NCI-H2196 treated with DMSO at 0.1 percent for 48 hours (cell line): ENCODE measurements at regions not wholly inside any gene's neighbourhood (a gene's known extent, or its start where the extent isn't known, plus 50 kb on each side); places are given as distances from the start of the nearest gene placed in this dataset.

Experiments
- DNase-seq: peaks from one replicate; lab custom pipeline; 2025; ENCODE audit not compliant: unreplicated experiment; lab: John Stamatoyannopoulos, UW

DNA sequence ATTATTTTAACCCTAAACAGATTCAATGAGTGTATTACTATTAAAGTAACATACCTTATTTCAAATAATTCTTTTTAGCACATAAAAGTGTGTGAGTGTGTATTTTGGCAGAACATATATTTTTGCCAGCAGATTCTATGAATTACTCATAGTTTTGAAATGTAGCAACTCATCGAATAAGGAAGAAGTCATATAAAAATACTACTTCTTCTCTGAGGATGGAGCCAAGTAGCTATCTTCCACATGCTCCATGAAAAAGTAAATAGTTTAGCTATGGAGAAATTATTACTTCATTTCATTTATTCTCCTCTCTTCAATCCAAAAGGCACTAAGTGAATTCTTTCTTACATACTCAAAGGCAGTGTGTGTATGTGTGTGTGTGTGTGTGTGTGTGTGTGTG is 1090.4 kb upstream of the CDH6 start:
- no peak for DNase-seq

DNA sequence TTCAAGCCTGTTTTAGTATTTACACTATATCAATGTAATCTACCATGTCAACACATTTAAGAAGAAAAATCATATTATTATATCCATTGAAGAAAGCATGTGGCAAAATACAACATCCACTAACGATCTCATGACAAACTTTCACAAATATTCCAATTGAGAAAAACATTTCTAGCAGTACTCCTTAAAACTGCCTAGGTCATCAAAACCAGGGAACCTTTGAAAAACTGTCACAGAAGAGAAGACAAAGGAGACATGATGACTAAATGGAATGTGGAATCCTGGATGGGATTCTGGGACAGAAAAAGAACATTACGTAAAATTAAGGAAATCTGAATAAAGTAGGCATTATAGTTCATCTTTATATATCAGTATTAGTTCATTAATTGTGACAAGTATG is 1091.3 kb upstream of the CDH6 start:
- no peak for DNase-seq

- DNase-seq = no peak
Observed at GRCh38 chr5:30100929-30101328, 1092.6 kb upstream of the CDH6 start.

DNA sequence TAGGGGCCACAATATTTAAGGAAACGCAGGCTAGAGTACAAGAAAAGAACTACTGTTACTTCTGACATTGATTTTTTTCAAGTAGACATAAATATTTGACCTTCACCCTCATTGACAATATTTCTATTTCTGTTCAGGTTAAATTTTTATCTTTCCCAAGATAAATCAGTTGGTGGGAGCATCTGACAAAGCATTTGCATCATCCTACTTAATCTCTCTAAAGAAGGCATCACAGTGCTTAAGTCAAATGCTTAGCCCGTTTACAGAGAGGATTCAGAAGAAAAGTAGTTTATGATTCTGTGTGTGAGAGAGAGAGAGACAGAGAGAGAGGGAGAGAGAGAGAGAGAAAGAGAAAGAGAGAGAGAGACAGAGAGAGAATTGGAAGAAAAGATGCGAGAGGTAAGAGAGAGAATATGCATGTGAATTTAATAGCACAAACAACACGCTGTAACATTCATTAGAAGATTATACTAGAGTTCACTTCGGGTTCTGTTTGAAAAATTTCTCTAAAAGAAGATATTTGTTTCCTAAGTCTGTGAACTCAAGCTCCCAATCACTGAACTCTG is 1093.3 kb upstream of the CDH6 start:
- DNase-seq = no peak

GRCh38 chr5:30099634-30100033 is 1093.9 kb upstream of the CDH6 start:
- no peak for DNase-seq

GRCh38 chr5:30098940-30099339 is 1094.5 kb upstream of the CDH6 start:
- DNase-seq = no peak

- DNase-seq = no peak
Observed at GRCh38 chr5:30092548-30092947, 1100.9 kb upstream of the CDH6 start.

DNA sequence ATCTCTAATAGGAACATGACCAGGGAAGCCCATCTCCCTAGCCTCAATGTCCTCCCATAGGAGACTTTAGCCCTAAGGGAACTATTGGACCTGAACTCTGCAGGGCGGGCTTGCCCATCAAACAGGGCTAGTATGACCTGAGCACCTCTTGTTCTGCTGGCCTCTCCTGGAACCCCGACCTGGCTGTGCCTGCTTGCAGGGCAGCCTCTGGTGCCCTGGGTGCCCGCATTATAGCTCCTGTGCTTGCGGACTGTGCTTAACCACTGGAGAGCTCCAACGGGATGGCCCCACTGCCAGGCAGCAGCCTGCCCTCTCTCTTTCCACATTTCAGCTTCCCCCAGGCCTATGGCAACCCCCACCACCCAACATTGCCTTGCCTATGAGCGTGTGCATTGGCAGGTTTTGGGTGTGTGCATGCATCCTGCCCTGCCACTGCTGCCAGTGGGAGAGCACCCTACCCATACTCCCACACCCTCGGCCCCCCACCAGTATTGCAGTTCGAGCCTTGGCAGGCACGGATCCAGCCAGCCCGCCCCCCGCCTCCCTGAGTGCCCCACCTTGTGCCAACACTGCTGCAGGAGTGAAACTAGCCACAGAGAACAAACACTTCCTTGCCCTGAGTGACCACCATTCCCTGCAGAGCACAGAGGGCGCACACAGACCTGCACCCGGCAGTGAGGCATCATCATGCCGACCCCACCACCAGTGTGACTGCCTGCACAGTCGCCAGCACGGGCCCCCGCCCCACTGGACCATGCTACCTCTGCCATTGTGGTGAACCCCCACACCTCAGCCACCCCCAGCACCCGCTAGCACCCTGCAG is 1123.8 kb upstream of the CDH6 start:
- no peak for DNase-seq

- DNase-seq = no peak
Observed at GRCh38 chr5:30063503-30063902, 1130.0 kb upstream of the CDH6 start.

DNA sequence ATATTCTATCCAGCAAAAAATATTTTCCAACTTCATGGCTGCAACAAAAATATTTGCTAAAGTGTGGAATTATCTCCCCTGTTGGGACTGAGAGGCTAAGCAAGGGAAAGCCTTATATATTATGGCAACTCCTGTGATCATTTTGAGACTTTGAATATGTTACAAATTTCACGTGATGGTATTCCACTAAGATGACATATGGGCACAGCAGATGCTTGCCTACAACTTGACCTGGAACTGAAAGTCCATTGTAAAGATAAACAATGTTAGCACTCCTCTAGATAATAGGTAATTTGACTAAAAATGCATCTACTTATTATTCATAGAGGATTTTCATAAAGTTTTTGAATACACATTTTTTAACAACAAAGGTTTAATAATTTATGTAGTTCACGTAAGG is 1141.5 kb upstream of the CDH6 start:
- no peak for DNase-seq

DNA sequence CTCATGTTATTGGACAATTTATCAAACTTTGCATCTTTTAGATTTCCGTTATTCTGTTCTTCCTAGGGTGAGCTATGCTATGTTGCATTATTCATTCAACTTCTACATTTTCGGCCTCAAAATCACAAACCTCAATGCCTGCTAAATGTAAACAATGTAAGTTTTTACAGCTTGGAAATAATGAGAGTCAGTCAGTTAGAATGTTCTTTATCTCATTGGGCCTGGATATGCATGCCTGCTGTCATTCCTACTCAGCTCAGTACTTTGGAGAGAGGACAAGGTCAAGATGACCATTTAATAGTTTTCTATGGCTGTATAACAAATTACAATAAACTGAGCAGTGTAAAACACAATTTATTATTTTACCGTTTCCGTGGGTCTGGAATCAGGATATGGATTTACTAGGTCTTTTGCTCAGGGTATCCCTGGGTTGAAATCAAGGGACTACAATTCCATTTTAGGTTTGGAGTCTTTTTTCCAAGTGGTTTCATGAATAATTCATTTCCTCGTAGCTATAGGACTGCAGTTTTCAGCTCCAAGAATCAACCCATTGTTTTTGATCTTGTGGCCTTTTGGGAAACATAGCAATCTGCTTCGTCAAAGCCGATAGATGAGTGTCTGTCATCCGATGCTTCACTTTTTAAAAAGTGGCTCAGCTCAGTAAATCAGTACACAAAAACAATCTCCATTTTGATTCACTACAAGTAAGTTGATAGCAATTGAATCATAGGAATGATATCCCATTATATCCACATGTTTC is 1143.2 kb upstream of the CDH6 start:
- no peak for DNase-seq

- no peak for DNase-seq
Observed at GRCh38 chr5:30042677-30043076, 1150.8 kb upstream of the CDH6 start.

DNA sequence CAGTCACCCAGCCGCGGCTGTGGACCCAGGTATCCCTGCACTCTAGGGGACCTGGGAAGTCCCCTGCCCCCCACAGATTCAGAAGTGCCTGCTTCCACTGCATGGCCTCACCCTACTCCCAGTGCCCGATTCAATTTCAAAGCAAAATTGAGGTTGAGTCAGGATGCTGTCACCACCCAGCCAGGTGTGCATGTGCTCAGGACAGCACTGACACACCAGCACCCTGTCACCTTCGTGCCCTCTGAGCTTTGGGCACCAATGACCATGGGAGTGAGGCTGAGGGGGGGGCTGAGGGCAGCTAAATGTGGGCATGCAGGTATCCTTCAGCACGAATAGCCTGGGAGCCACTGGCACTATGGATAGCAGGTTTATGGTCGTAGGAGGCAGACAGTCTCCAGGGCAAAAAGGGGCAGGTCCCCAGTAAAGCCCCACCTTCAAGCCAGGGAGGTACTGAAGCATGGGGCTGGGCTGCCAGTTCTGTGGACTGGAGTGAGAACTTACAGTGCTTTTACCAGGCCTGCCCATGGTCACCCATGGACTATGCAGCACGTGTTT is 1151.6 kb upstream of the CDH6 start:
- no peak for DNase-seq

DNA sequence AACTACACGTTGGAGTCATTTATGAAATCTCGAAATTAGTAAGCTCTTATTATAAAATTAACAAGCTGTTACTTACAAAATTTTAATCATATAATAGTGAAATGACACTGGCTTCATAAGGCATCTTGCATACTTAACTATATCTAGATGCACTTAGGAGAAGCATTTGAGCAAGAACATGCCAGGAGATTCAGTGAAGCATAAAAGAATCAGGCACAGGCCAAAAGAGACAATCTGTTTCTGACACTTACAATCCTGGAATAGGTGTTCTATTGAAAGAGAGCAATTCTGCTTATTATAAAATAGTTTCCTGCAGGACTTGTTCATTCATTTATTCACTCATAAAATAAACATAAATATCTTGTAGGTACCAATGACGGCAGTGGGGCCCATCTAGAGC is 1152.2 kb upstream of the CDH6 start:
- no peak for DNase-seq

DNA sequence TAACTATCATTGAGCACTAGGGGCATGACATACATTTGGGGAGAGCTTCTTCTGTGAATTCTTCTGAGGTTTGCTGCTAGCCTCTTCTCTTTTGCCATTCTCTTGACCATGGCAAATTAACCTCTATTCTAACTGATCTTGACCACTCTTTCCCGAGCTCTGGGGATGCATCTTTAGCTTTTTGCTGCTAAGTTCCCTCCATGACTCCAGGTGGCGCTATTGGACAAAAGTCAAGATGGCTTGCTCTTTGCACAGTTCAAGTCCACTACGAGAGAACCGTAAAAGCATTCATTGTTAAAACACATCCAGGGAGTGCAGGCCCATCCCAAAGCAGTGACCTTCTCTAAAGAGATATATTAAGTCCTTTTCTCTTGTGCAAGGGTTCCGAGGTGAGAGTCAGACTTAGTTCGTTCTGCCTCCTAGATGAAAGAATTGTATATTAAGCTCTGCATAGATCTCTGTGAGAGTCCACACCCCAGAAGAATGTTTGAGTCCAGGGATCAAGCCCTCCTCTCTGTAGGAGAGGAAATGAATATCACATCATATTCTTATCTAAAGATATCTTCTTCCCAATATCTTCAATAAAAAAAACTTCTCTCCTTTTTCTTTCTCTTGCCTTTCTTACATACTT is 1152.9 kb upstream of the CDH6 start:
- peak; percentile 30 for DNase-seq

DNA sequence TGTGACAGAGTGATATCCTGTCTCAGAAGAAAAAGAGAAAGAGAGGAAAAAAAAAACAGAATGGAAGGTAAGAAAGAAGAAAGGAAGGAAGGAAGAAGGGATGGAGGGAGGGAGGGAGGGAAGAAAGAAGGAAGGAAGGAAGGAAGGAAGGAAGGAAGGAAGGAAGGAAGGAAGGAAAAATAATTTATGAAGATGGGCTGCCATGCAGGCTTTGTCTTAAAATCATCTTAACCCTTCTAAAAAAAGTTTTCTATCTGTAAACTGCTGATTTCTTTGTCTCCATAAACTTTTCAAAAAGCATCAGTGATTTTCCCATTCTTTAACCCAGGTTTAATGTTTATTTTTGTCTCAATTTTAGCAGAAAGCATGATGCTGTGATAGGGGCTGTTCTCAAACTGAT is 1154.1 kb upstream of the CDH6 start:
- no peak for DNase-seq

GRCh38 chr5:30034870-30035269 is 1158.6 kb upstream of the CDH6 start:
- DNase-seq = no peak

- DNase-seq = no peak
Observed at GRCh38 chr5:30030101-30030500, 1163.4 kb upstream of the CDH6 start.

GRCh38 chr5:30001826-30002225 is 1191.7 kb upstream of the CDH6 start:
- no peak for DNase-seq

- no peak for DNase-seq
Observed at GRCh38 chr5:30000231-30000630, 1193.3 kb upstream of the CDH6 start.

DNA sequence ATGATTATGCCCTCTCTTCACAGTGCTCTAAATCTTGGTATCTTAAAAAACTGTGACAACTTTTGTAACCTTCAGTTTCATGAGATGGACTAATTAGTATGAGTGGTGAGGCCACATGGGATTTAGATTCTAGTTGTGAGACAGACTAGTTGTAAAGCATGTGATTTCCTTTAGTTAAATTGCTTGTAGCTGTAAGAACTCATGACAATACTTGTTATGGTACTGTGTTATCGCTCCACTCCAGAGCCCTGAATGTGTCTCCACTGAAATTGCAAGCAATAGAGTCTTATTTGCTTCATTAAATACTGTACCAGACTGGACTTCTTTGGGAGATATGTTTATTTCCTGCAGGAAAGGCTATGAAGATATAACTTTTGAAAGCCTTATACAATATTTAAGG is 1198.3 kb upstream of the CDH6 start:
- DNase-seq = no peak
